Neuron (in vitro differentiated cells): ENCODE measurements at regions not wholly inside any gene's neighbourhood (a gene's known extent, or its start where the extent isn't known, plus 50 kb on each side); places are given as distances from the start of the nearest gene placed in this dataset.

ENCODE experiments used
- H2AFZ ChIP-seq: one replicate; pipeline ENCODE4 v1.6.1; 2013; ENCODE audit warnings: low read depth, mild to moderate bottlenecking, inconsistent platforms, low read length, moderate library complexity
- H3K27me3 ChIP-seq: one replicate; pipeline ENCODE4 v1.6.1; 2013; ENCODE audit warnings: low read length; ENCODE audit not compliant: insufficient read depth
- H3K36me3 ChIP-seq: one replicate; pipeline ENCODE4 v1.6.1; 2013; ENCODE audit warnings: low read length; ENCODE audit not compliant: insufficient read depth
- H3K4me1 ChIP-seq: one replicate; pipeline ENCODE4 v1.6.1; 2013; ENCODE audit warnings: low read length; ENCODE audit not compliant: insufficient read depth
- H3K4me3 ChIP-seq: 2 replicates; pipeline ENCODE4 v1.5.1; 2013; ENCODE audit warnings: mild to moderate bottlenecking, low read length, moderate library complexity
- H3K9me3 ChIP-seq: one replicate; pipeline ENCODE4 v1.6.1; 2013; ENCODE audit warnings: low read length

DNA sequence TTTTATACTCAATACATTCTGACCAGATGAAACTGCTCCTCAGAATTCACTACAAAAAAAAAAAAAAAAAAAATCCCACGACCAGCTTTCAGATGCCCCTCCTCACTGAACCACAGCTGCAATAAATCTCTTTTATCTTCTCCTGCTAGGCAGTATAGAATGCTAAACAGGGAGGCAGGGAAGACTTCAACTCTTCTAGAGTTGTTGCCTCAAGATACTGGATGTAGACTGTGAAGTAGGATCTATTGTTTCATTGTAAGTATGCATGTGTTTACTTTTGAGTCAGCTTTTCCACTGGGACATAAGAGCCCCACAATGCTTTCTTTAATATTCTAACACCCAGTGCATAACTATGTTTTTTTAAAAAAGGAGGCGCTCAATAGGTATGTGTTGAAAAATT, 401.4 kb downstream of the TBL1XR1 start:
- Histone ChIP-seq H3K27me3 (no peaks in the 10 kb centered on the region), H3K4me1 (peaks cover 6% of the 10 kb centered on the region), H2AFZ (no peak overlapping the region), H3K36me3 (no peaks in the 10 kb centered on the region), H3K4me3 (no peak overlapping the region), H3K9me3 (no peaks in the 10 kb centered on the region)

DNA sequence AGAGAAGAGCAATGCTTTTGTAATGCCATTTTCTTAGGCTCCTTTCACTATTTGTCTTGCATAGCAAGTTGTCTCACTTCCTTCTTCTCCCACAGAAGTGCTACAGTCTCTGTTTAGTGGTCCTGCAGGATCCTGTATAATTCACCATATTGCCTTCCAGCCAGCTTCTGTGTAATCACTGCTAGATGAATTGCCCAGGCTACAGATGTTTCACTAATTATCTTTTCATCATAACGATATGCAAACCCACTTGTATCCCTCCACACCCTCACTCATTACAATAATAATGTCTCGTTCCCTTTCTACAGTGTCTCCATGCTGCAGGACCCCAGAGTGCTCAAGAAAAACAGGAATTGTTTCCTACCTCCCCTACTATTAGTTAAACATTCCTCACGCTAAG, 402.9 kb downstream of the TBL1XR1 start:
- H3K27me3 ChIP-seq = no peaks in the 10 kb centered on the region
- H3K9me3 ChIP-seq = no peaks in the 10 kb centered on the region
- peaks cover 7% of the 10 kb centered on the region for H3K4me1 ChIP-seq
- H3K4me3 ChIP-seq = no peak overlapping the region
- no peaks in the 10 kb centered on the region for H3K36me3 ChIP-seq
- no peak overlapping the region for H2AFZ ChIP-seq

DNA sequence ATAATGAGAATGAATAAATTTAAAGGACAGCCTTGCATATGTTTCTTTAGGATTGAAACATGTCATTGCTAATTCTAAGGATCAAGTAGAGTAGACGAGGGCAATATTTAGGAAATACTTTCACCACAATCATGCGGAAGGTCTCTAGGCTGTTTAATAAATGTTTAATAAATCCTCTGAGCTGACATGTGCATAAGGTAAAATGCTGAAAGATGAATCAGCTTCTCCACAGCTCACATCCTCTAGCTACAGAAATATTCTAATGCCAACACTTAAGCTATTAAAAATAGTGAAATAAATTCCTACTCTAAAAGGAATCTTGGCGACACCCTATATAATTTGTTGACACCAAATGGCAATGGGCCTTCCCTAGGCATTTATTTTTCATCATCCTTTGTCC, 407.3 kb downstream of the TBL1XR1 start:
- Histone ChIP-seq H3K27me3 (no peaks in the 10 kb centered on the region), H3K4me1 (peaks cover 11% of the 10 kb centered on the region), H3K4me3 (no peak overlapping the region), H3K36me3 (no peaks in the 10 kb centered on the region), H2AFZ (no peak overlapping the region), H3K9me3 (no peaks in the 10 kb centered on the region)

DNA sequence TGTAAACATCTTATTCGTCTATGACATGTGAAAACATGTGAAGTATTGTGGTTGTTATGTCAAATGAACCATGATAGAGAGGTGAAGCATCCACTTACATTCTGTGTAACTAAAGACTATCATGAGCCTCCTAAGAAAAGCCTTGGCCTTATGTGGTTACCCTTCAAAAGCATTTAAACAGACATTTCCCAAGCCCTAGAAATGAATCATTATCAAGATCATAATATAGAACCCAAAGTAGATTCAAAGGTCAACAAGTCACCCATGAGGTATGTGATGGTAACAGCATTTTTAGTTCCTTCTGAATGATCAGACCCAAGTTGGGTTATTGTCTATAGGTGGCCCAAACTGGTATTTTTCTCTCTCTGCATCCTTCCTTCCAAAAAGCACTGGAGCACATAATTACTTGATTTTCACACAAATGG, 408.0 kb downstream of the TBL1XR1 start:
- H3K9me3 ChIP-seq = no peaks in the 10 kb centered on the region
- H3K27me3 ChIP-seq = no peaks in the 10 kb centered on the region

DNA sequence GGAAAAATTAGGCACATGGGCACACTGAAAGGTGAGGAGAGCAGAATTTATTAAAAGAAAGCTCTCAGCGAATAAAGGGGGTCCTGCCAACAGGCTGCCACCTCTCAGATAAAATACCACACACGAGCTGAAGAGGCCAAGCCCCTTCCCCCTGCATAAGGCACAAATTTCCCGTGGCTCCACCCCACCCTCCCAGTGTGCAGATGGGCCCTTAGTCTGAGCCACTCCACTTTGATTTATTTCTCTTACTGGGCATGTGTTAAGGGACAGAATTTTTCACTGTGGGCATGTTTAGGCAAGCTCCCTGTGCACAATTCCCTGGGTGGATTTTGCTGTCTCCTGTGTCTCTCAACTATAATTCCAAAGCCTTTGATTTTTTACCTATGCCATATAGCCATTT, 409.8 kb downstream of the TBL1XR1 start:
- Histone ChIP-seq H3K27me3 (no peaks in the 10 kb centered on the region), H2AFZ (peak overlapping the region; percentile 7), H3K4me1 (peaks cover 12% of the 10 kb centered on the region), H3K4me3 (no peak overlapping the region), H3K9me3 (no peaks in the 10 kb centered on the region), H3K36me3 (no peaks in the 10 kb centered on the region)

More for the DNA sequence above, 408.0 kb downstream of the TBL1XR1 start:
- Histone ChIP-seq H3K36me3 (no peaks in the 10 kb centered on the region), H3K4me3 (no peak overlapping the region), H3K4me1 (peaks cover 12% of the 10 kb centered on the region), H2AFZ (no peak overlapping the region)

DNA sequence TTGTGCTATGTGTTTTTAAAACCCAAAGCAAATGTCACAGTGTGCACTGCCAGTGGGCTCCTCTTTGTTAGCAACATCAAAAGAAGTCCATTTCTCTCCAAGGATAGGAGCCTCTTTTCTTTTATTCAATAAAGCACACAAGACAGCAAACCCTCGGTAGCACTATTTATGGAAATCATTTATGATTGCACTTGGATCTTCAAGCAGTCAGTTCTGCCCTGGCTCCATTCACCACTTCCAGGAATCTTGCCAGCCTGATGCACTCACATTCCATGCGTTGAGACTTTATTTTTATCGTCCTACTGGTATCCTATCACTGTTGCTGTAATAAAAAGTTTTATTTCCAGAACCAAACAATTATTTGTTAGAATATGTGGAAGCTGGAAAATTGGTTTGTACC, 412.1 kb downstream of the TBL1XR1 start:
- Histone ChIP-seq H3K4me1 (peaks cover 17% of the 10 kb centered on the region), H3K36me3 (no peaks in the 10 kb centered on the region), H3K9me3 (no peaks in the 10 kb centered on the region), H3K4me3 (no peak overlapping the region), H2AFZ (peak overlapping the region; percentile 52), H3K27me3 (no peaks in the 10 kb centered on the region)

DNA sequence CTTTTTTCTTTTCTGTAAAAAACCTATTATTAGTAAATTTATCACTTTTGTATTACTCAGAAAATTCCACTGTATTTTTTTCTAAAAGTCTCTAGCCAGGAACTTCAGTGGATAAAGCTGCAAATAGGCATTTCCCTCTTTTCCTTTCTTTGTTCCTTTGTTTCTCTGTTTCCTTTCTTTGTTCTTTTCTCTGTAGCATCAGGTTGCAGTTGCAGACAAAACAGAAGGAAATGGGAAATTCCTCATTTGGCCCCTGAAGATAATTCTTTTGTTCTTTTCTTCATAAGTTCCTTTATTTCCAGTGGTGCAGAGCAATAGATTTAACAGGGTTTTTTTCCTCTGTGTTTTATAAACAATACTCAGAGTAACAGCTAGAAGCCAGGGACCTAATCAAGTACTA, 416.5 kb downstream of the TBL1XR1 start:
- Histone ChIP-seq H3K36me3 (no peaks in the 10 kb centered on the region), H2AFZ (no peak overlapping the region), H3K9me3 (no peaks in the 10 kb centered on the region), H3K4me3 (no peak overlapping the region), H3K27me3 (no peaks in the 10 kb centered on the region), H3K4me1 (peaks cover 14% of the 10 kb centered on the region)

DNA sequence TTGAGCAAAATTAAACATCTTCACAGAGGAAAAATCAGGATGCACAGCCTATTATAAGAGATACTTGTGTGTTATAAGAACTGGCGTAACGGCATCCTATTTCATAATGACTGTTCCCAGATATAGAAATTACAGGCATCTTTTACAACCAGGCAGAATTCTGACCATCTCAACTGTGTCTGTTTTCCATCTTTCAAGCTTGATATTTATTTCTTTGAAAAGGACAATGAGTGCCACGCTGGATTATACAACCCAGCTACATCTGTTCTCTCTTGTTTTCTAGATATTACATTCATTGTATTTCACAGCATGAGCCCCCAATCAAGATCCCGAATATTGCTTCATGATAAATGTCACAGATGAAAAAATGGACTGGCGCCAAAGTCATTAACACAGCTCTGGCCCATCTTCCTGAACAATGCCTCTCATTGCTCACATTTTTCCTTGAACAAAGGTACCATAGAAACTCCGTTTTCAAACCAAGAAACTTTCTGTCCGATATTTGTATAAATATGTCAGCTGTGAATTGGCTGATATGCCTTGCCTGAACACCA, 420.6 kb downstream of the TBL1XR1 start:
- H3K36me3 ChIP-seq = no peaks in the 10 kb centered on the region
- H3K27me3 ChIP-seq = no peaks in the 10 kb centered on the region
- H2AFZ ChIP-seq = no peak overlapping the region
- H3K9me3 ChIP-seq = no peaks in the 10 kb centered on the region
- H3K4me3 ChIP-seq = no peak overlapping the region
- H3K4me1 ChIP-seq = peaks cover 5% of the 10 kb centered on the region

DNA sequence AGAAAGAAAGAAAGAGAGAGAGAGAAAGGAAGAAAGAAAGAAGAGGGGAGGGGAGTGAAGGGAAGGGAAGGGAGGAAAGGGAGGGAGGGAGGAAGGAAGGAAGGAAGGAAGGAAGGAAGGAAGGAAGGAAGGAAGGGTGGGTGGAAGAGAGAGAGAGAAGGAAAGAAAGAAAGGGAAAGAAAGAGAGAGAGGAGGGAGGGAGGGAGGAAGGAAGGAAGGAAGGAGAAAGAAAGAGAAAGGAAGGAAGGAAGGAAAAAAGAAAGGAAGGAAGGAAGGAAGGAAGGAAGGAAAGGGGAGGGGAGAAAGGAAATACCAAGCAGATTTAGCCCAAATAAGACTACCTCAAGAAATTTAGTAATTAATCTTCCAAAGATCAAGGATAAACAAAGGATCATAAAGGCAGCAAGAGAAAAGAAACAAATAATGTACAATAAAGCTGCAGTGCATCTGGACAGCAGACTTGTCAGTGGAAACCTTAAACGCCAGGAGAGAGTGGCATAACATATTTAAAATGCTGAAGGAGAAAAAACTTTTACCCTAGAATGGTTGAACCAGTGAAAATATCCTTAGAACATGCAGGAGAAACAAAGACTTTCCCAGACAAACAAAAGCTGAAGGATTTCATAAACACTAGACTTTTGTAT, 427.6 kb downstream of the TBL1XR1 start:
- Histone ChIP-seq H3K4me3 (no peak overlapping the region), H3K27me3 (no peaks in the 10 kb centered on the region), H3K9me3 (no peaks in the 10 kb centered on the region), H3K36me3 (no peaks in the 10 kb centered on the region), H3K4me1 (no peaks in the 10 kb centered on the region), H2AFZ (no peak overlapping the region)

DNA sequence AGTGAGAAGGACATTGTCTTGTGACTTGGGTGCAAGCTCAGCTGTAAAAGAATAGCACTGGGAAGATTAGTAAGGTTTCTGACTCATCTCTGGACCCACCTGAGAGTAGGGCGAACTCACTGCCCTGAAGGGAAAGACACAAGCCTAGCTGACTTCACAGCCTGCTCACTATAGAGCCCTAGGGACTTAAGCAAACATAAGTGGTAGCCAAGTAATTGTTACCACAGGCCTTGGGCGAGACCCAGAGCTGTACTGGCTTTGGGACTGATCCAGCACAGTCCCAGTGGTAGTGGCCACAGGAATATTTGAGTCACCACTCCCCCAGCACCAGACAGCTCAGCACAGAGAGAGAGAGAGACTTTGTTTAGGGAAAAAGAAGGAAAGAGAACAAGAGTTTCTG, 429.9 kb downstream of the TBL1XR1 start:
- Histone ChIP-seq H3K36me3 (no peaks in the 10 kb centered on the region), H3K4me3 (no peak overlapping the region), H3K27me3 (no peaks in the 10 kb centered on the region), H2AFZ (no peak overlapping the region), H3K9me3 (no peaks in the 10 kb centered on the region), H3K4me1 (no peaks in the 10 kb centered on the region)

DNA sequence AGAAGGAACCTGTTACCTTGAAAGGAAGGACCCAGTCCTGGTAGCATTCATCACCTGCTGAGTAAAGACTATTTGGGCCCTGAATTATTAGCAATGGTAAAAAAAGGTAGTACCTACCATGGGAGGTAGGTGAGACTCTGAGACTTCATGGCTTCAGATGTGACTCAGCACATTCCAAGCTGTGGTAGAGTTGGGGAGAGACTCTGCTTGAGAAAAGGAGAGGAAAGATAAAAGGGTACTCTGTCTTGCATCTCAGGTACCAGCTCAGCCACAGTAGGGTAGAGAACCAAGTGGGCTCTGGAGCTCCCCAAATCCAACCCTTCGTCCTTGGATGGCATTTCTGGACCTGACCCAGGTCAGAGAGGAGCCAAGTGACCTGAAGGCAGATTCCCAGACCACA, 430.4 kb downstream of the TBL1XR1 start:
- Histone ChIP-seq H3K4me1 (no peaks in the 10 kb centered on the region), H3K27me3 (no peaks in the 10 kb centered on the region), H2AFZ (no peak overlapping the region), H3K36me3 (no peaks in the 10 kb centered on the region), H3K9me3 (no peaks in the 10 kb centered on the region), H3K4me3 (no peak overlapping the region)

DNA sequence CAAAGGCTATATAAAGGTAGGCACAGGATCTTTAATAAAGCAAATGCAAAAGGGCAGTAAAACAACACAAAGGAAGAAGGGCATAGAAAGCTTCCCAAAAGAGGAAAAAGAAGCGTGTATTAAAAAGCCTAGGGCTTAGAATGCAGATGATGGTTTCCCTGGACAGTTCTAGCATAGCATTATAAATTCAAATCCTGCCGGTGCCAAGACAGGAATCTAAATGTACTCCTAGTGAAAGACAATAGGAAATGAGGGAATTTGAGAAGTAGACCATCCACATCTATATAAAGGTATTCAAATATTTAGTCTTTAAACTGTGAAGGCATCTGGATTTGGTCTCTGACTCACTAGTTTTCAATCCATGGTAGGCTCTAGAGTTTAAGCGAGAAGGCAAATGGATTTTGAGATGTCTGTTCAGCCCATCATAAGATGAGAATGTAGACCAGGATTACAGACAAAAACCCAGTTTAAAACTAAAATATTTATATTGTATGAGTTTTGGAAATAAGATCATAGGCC, 431.8 kb downstream of the TBL1XR1 start:
- no peak overlapping the region for H3K4me3 ChIP-seq
- H2AFZ ChIP-seq = no peak overlapping the region
- no peaks in the 10 kb centered on the region for H3K4me1 ChIP-seq
- H3K36me3 ChIP-seq = no peaks in the 10 kb centered on the region
- H3K9me3 ChIP-seq = no peaks in the 10 kb centered on the region
- no peaks in the 10 kb centered on the region for H3K27me3 ChIP-seq

DNA sequence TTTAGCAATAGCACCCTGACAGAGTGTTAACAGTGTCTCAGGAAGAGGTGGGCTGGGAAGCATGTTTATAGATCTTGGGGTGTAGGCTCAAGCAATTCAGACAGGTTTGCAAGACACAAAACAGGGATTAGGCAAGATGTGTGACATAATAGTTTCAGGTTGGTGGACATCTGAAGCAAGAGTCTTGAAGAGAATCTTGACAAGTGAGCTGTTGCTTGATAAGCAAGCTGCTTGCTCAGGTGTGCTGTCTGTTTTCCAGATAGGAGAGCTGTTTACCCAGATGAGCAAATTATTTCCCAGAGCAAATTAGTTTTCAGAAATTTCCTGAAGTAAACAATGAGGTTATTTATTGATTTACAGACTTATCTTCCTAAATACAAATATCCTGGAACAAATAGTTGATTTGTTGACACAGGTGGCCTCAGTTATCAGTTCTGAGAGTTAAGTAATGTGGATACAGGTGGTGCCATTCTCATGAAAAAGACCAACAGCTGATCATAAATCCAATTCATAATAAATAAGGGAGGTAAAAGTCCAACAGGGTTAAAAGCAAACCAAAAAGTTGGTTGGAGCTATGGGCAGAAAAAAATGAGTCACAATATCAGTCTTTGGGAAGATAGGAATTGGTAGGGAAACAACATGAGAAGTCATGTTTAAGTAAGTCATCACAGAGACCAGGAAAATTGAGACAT, 437.3 kb downstream of the TBL1XR1 start:
- H3K36me3 ChIP-seq = no peaks in the 10 kb centered on the region
- H3K4me1 ChIP-seq = no peaks in the 10 kb centered on the region
- H3K4me3 ChIP-seq = no peak overlapping the region
- H2AFZ ChIP-seq = no peak overlapping the region
- H3K9me3 ChIP-seq = no peaks in the 10 kb centered on the region
- no peaks in the 10 kb centered on the region for H3K27me3 ChIP-seq
